B cell (primary cell): ENCODE measurements at regions not wholly inside any gene's neighbourhood (a gene's known extent, or its start where the extent isn't known, plus 50 kb on each side); places are given as distances from the start of the nearest gene placed in this dataset.

Source experiments
- ATAC-seq: fragments of 200-7000 bp; cut with Tn5 transposase; one replicate; pipeline ENCODE4 v1.10.0; 2021; ENCODE audit warnings: low read depth, mild to moderate bottlenecking, moderate number of reproducible peaks, moderate library complexity
- CTCF ChIA-PET: fragments of 350-600 bp; sonication (Branson Sonifier 250); formaldehyde crosslinking; loops from one replicate; lab custom pipeline; 2021; ENCODE audit warnings: antibody characterized with exemption, inconsistent platforms; lab: Charles Lee
- POLR2A ChIA-PET: fragments of 350-600 bp; sonication (Branson Sonifier 250); formaldehyde crosslinking; loops from one replicate; lab custom pipeline; 2021; ENCODE audit warnings: antibody characterized with exemption; lab: Charles Lee
- DNase-seq: peaks from one replicate; pipeline ENCODE4 v3.0.0; 2013
- H2AFZ ChIP-seq: 2 replicates; pipeline ENCODE4 v1.6.1; 2012; ENCODE audit warnings: mild to moderate bottlenecking, low read depth, low read length; ENCODE audit not compliant: insufficient read depth, poor library complexity, severe bottlenecking
- H3K27ac ChIP-seq, 2 donors: 1 replicate in 1 of 2; 2 replicates in 1 of 2; pipeline ENCODE4 v1.5.1; 2012 to 2013; ENCODE audit warnings: low read length in 2 of 2, mild to moderate bottlenecking in 2 of 2, moderate library complexity in 1 of 2
- H3K27me3 ChIP-seq, 4 experiments: fragments of 200-600 bp in 1 of 4; sonication (generic) in 1 of 4; replicated peaks in 1 of 4; 1 replicate in 2 of 4; 2 replicates in 2 of 4; pipeline versions ENCODE4 v1.6.1 to v1.7.0; 2013 to 2016; ENCODE audit warnings: low read length in 3 of 4, mild to moderate bottlenecking in 2 of 4, mixed read lengths in 1 of 4, moderate library complexity in 1 of 4; ENCODE audit not compliant: insufficient read depth in 4 of 4, control insufficient read depth in 3 of 4; ENCODE audit errors: control extremely low read depth in 1 of 4
- H3K36me3 ChIP-seq, 2 experiments: replicated peaks in 1 of 2; 1 replicate in 1 of 2; 2 replicates in 1 of 2; pipeline versions ENCODE4 v1.6.1 to v1.7.1; 2013; ENCODE audit warnings: low read length in 1 of 2; ENCODE audit not compliant: insufficient read depth in 2 of 2, control insufficient read depth in 1 of 2; ENCODE audit errors: control extremely low read depth in 1 of 2, extremely low read depth in 1 of 2
- H3K4me1 ChIP-seq, 2 donors: fragments of 200-600 bp in 1 of 2; sonication (generic) in 1 of 2; 1 replicate in 1 of 2; 2 replicates in 1 of 2; pipeline versions ENCODE4 v1.5.1 to v1.6.1; 2013 to 2017; ENCODE audit warnings: low read length in 2 of 2; ENCODE audit not compliant: control insufficient read depth in 2 of 2, insufficient read depth in 2 of 2
- H3K4me2 ChIP-seq: replicated peaks from 2 replicates; pipeline ENCODE3; 2012; ENCODE audit warnings: mild to moderate bottlenecking, low read depth, low read length; ENCODE audit not compliant: poor library complexity, severe bottlenecking
- H3K4me3 ChIP-seq, 5 experiments: fragments of 200-600 bp in 1 of 5; sonication (generic) in 1 of 5; 1 replicate in 3 of 5; 2 replicates in 2 of 5; pipeline versions ENCODE4 v1.5.1 to v1.7.0; 2011 to 2016; ENCODE audit warnings: low read length in 4 of 5, mild to moderate bottlenecking in 4 of 5, low read depth in 2 of 5, control low read depth in 1 of 5, moderate library complexity in 1 of 5; ENCODE audit not compliant: insufficient read depth in 1 of 5; ENCODE audit errors: control extremely low read depth in 1 of 5, extremely low read depth in 1 of 5
- H3K79me2 ChIP-seq: fragments of 200-600 bp; sonication (generic); one replicate; pipeline ENCODE4 v1.6.0; 2016; ENCODE audit warnings: low read length; ENCODE audit not compliant: control insufficient read depth, insufficient read depth
- H3K9ac ChIP-seq: fragments of 200-600 bp; sonication (generic); 2 replicates; pipeline ENCODE4 v1.6.1; 2017; ENCODE audit warnings: mild to moderate bottlenecking, low read length, moderate library complexity
- H3K9me3 ChIP-seq, 3 donors: one replicate each; pipeline versions ENCODE4 v1.6.1 to v1.7.1; 2013; ENCODE audit warnings: low read length in 2 of 3; ENCODE audit not compliant: control insufficient read depth in 2 of 3, insufficient read depth in 1 of 3; ENCODE audit errors: control extremely low read depth in 1 of 3
- H4K20me1 ChIP-seq: 2 replicates; pipeline ENCODE4 v1.6.0; 2012; ENCODE audit warnings: mild to moderate bottlenecking, low read length; ENCODE audit not compliant: insufficient read depth, control insufficient read depth, poor library complexity, severe bottlenecking
- H3K27ac Mint-ChIP-seq: one replicate; pipeline ENCODE4 v1.8.0; 2021; ENCODE audit warnings: mixed read lengths
- H3K27me3 Mint-ChIP-seq: one replicate; pipeline ENCODE4 v1.8.0; 2021; ENCODE audit warnings: mixed read lengths
- H3K4me1 Mint-ChIP-seq: one replicate; pipeline ENCODE4 v1.8.0; 2021; ENCODE audit warnings: mixed read lengths
- H3K4me3 Mint-ChIP-seq: one replicate; pipeline ENCODE4 v1.8.0; 2021; ENCODE audit warnings: mixed read lengths
- H3K9me3 Mint-ChIP-seq: one replicate; pipeline ENCODE4 v1.8.0; 2022; ENCODE audit warnings: mixed read lengths; ENCODE audit not compliant: insufficient read depth
- CTCF ChIP-seq: fragments of 200-600 bp; IDR thresholded peaks from one replicate; pipeline ENCODE4 v1.8.0; 2022; ENCODE audit warnings: antibody characterized with exemption, mild to moderate bottlenecking
- EZH2 ChIP-seq: IDR thresholded peaks from 2 replicates; pipeline ENCODE4 v1.6.1; 2012; ENCODE audit warnings: borderline replicate concordance, low read depth, mild to moderate bottlenecking, moderate library complexity, low read length; ENCODE audit not compliant: insufficient read depth, poor library complexity, severe bottlenecking
- WGBS: methylation state at CpG from one replicate; pipeline ENCODE4 v1.1.5; 2013; ENCODE audit warnings: missing lambda C conversion rate; ENCODE audit not compliant: insufficient coverage; 5-methylcytosine and 5-hydroxymethylcytosine counted together
- intact Hi-C: fragments of 100-400 bp; cut with micrococcal nuclease; formaldehyde crosslinking; loops from one replicate; pipeline ENCODE4 v1.10.0; 2022

DNA sequence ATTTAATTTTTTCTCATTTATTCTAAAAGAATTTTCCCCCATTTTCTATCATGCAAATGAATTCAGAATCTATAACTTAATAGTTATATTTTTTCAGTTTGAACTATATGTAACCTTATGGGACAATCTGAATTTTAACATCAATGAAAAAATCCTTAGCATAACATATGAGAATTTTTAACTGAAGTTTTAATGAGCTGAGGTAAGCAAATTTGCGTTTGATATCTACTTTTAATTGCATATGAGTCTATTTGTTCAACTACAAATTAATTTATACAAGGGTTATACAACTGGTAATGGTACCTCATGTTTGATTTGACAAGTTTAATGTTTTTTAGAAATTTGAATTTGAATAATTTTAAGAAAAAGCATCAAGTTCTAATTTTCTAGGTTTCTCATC lies 384.4 kb upstream of the PCDH9 start:
- ChIA-PET POLR2A (no interaction called here), CTCF (no interaction called here)
- Mint-ChIP-seq H3K4me1 (no peaks in the 10 kb centered on the region), H3K4me3 (no peak overlapping the region), H3K27me3 (no peaks in the 10 kb centered on the region), H3K27ac (no peak overlapping the region), H3K9me3 (peaks cover 2% of the 10 kb centered on the region)
- H3K27ac ChIP-seq: no peak overlapping the region
- DNase-seq (no peak), ATAC-seq (no peak)
- H4K20me1 ChIP-seq: no peaks in the 10 kb centered on the region
- intact Hi-C loops: no loop called here
- no peak overlapping the region for H3K4me2 ChIP-seq
- no peak overlapping the region for H2AFZ ChIP-seq
- peaks cover 0 to 2% (median 0%) of the 10 kb centered on the region in 3 donors for H3K9me3 ChIP-seq
- H3K27me3 ChIP-seq: no peaks in the 10 kb centered on the region
- no peak for TF ChIP-seq EZH2
- TF ChIP-seq CTCF: no peak
- no peak overlapping the region for H3K4me3 ChIP-seq
- no peak overlapping the region for H3K9ac ChIP-seq
- no peaks in the 10 kb centered on the region for H3K4me1 ChIP-seq
- H3K79me2 ChIP-seq: no peaks in the 10 kb centered on the region
- WGBS: no CpG with 5 or more reads among the region's 1 CpG
- no peaks in the 10 kb centered on the region for H3K36me3 ChIP-seq

DNA sequence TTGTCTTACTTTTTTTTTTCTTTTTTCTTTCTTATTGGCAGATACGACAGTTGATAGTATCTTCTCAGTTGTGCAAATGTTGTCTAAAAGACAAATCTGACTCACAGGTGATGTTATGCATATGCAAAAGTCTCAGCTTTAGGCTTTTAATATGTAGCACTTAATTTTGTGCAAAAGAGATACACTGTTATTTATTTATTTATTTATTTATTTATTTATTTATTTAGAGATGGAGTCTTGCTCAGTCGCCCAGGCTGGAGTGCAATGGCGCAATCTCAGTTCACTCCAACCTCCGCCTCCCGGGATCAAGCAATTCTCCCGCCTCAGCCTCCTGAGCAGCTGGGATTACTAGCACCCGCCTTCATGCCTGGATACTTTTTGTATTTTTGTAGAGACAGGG lies 383.9 kb upstream of the PCDH9 start:
- Histone ChIP-seq H3K4me1 (no peaks in the 10 kb centered on the region), H3K9ac (no peak overlapping the region), H3K4me2 (no peak overlapping the region), H3K9me3 (peaks cover 0 to 2% (median 0%) of the 10 kb centered on the region in 3 donors), H3K4me3 (no peak overlapping the region), H2AFZ (no peak overlapping the region), H3K36me3 (no peaks in the 10 kb centered on the region), H4K20me1 (no peaks in the 10 kb centered on the region), H3K27me3 (no peaks in the 10 kb centered on the region), H3K27ac (no peak overlapping the region), H3K79me2 (no peaks in the 10 kb centered on the region)
- ATAC-seq: no peak
- Mint-ChIP-seq H3K4me1 (no peaks in the 10 kb centered on the region), H3K9me3 (no peaks in the 10 kb centered on the region), H3K4me3 (no peak overlapping the region), H3K27me3 (no peaks in the 10 kb centered on the region), H3K27ac (no peak overlapping the region)
- TF ChIP-seq CTCF: no peak
- no peak for TF ChIP-seq EZH2
- CTCF ChIA-PET: no interaction called here
- DNase-seq: no peak
- 100% methylated on average over 5 of the region's 7 CpGs for WGBS
- POLR2A ChIA-PET: no interaction called here
- intact Hi-C loops: no loop called here
